ENCODE measurements at regions not wholly inside any gene's neighbourhood (a gene's known extent, or its start where the extent isn't known, plus 50 kb on each side); places are given as distances from the start of the nearest gene placed in this dataset.

- TF ChIP-seq TAF1 (IDR thresholded peaks at IDR 0.05; ENCODE audit: low read depth, low read length) (no peak), POLR2A (IDR thresholded peaks at IDR 0.05; ENCODE audit: low read depth, low read length) (no peak)
These were observed 117.7 kb upstream of the SATB2 start for GRCh38 chr2:199575416-199575815.
